Gastroesophageal sphincter (tissue), 4 donors: ENCODE measurements at regions not wholly inside any gene's neighbourhood (a gene's known extent, or its start where the extent isn't known, plus 50 kb on each side); places are given as distances from the start of the nearest gene placed in this dataset.

Source experiments
- ATAC-seq: fragments of 150-250 bp; one replicate; pipeline ENCODE4 v1.9.1; 2016; ENCODE audit warnings: mild to moderate bottlenecking, moderate library complexity
- H3K27ac ChIP-seq, 4 donors: fragments of 200-600 bp; sonication (generic) in 3 of 4; 1 replicate in 3 of 4; 2 replicates in 1 of 4; pipeline ENCODE4 v1.5.1; 2016 to 2019
- H3K27me3 ChIP-seq: fragments of 200-600 bp; sonication (generic); one replicate; pipeline ENCODE4 v1.5.1; 2019
- H3K36me3 ChIP-seq, 2 donors: fragments of 200-600 bp; sonication (generic); one replicate each; pipeline ENCODE4 v1.5.1; 2019; ENCODE audit warnings: control low read depth in 1 of 2
- H3K4me1 ChIP-seq, 3 donors: fragments of 200-600 bp; sonication (generic); 1 replicate in 2 of 3; 2 replicates in 1 of 3; pipeline ENCODE4 v1.5.1; 2016 to 2019; ENCODE audit warnings: control low read depth in 2 of 3
- H3K4me3 ChIP-seq, 2 donors: fragments of 200-600 bp; sonication (generic); one replicate each; pipeline ENCODE4 v1.5.1; 2019; ENCODE audit warnings: mild to moderate bottlenecking in 1 of 2, moderate library complexity in 1 of 2
- H3K9me3 ChIP-seq, 3 donors: fragments of 200-600 bp; sonication (generic); one replicate each; pipeline ENCODE4 v1.5.1; 2017 to 2019; ENCODE audit warnings: control low read depth in 2 of 3
- CTCF ChIP-seq, 4 experiments: fragments of 200-600 bp in 2 of 4; fragments of 450-650 bp in 2 of 4; sonication (generic) in 1 of 4; IDR thresholded peaks; one replicate each; pipeline ENCODE4 v1.5.1; 2017 to 2019; ENCODE audit warnings: antibody characterized with exemption in 4 of 4, mild to moderate bottlenecking in 2 of 4, moderate library complexity in 2 of 4
- EP300 ChIP-seq: sonication (generic); formaldehyde crosslinking; IDR thresholded peaks from one replicate; pipeline ENCODE4 v1.6.1; 2017; ENCODE audit warnings: antibody characterized with exemption, mild to moderate bottlenecking
- POLR2A ChIP-seq, 2 donors: fragments of 450-650 bp; IDR thresholded peaks; one replicate each; pipeline ENCODE4 v1.6.1; 2017; ENCODE audit warnings: antibody characterized with exemption in 2 of 2, mild to moderate bottlenecking in 2 of 2, moderate library complexity in 1 of 2
- POLR2AphosphoS5 ChIP-seq: sonication (generic); formaldehyde crosslinking; IDR thresholded peaks from one replicate; pipeline ENCODE4 v1.6.1; 2017; ENCODE audit warnings: antibody characterized with exemption
- WGBS, 2 donors: methylation state at CpG; one replicate each; pipeline ENCODE4 v1.1.5; 2018; ENCODE audit warnings: low coverage in 1 of 2; 5-methylcytosine and 5-hydroxymethylcytosine counted together

GRCh38 chr17:62913991-62914570 lies 52.0 kb upstream of the TANC2 start:
- Histone ChIP-seq H3K9me3 (peaks cover 0 to 7% (median 0%) of the 10 kb centered on the region in 3 donors), H3K27ac (no peak overlapping the region), H3K4me3 (no peak overlapping the region), H3K4me1 (no peaks in the 10 kb centered on the region), H3K36me3 (no peaks in the 10 kb centered on the region), H3K27me3 (no peaks in the 10 kb centered on the region)
- 93 to 100% methylated on average over 1 to 3 of the region's 3 CpGs for WGBS, 2 donors
- no peak for ATAC-seq
- no peak for TF ChIP-seq EP300
- no peak for TF ChIP-seq POLR2A (IDR thresholded peaks at IDR 0.05)
- TF ChIP-seq POLR2AphosphoS5, result no peak
- TF ChIP-seq CTCF (IDR thresholded peaks at IDR 0.05), result no peak

- H3K9me3 ChIP-seq, result peaks cover 0 to 7% (median 0%) of the 10 kb centered on the region in 3 donors
- H3K4me1 ChIP-seq, result no peaks in the 10 kb centered on the region
- TF ChIP-seq CTCF (IDR thresholded peaks at IDR 0.05), result no peak
- TF ChIP-seq EP300, result no peak
- TF ChIP-seq POLR2A (IDR thresholded peaks at IDR 0.05), result no peak
- no peak overlapping the region for H3K27ac ChIP-seq
- no peaks in the 10 kb centered on the region for H3K27me3 ChIP-seq
- 82 to 93% methylated on average over 4 of the region's 4 CpGs for WGBS, 2 donors
- no peak for ATAC-seq
- no peak overlapping the region for H3K4me3 ChIP-seq
- H3K36me3 ChIP-seq, result no peaks in the 10 kb centered on the region
Observed at GRCh38 chr17:62912363-62912762, 53.7 kb upstream of the TANC2 start.

- H3K4me3 ChIP-seq, result no peak overlapping the region
- no peak for ATAC-seq
- no peaks in the 10 kb centered on the region for H3K4me1 ChIP-seq
- 59 to 63% methylated on average over 2 to 3 of the region's 3 CpGs for WGBS, 2 donors
- peaks cover 0 to 7% (median 0%) of the 10 kb centered on the region in 3 donors for H3K9me3 ChIP-seq
- H3K27me3 ChIP-seq, result no peaks in the 10 kb centered on the region
- no peak overlapping the region for H3K27ac ChIP-seq
- H3K36me3 ChIP-seq, result no peaks in the 10 kb centered on the region
- TF ChIP-seq EP300, result no peak
- TF ChIP-seq POLR2A (IDR thresholded peaks at IDR 0.05), result no peak
- TF ChIP-seq CTCF (IDR thresholded peaks at IDR 0.05), result no peak
- TF ChIP-seq POLR2AphosphoS5, result no peak
Observed at GRCh38 chr17:62911114-62911513, 54.9 kb upstream of the TANC2 start.

- Histone ChIP-seq H3K36me3 (no peaks in the 10 kb centered on the region), H3K4me1 (no peaks in the 10 kb centered on the region), H3K27ac (no peak overlapping the region), H3K4me3 (no peak overlapping the region), H3K9me3 (peaks cover 0 to 7% (median 0%) of the 10 kb centered on the region in 3 donors), H3K27me3 (no peaks in the 10 kb centered on the region)
- TF ChIP-seq POLR2AphosphoS5 (no peak), EP300 (no peak), CTCF (IDR thresholded peaks at IDR 0.05) (no peak), POLR2A (IDR thresholded peaks at IDR 0.05) (no peak)
- no peak for ATAC-seq
- WGBS, 2 donors, result 66 to 74% methylated on average over 3 to 4 of the region's 4 CpGs
Observed at GRCh38 chr17:62910277-62910676, 55.8 kb upstream of the TANC2 start.

- Histone ChIP-seq H3K27ac (no peak overlapping the region), H3K4me3 (no peak overlapping the region), H3K27me3 (no peaks in the 10 kb centered on the region), H3K9me3 (peaks cover 0 to 7% (median 0%) of the 10 kb centered on the region in 3 donors), H3K4me1 (no peaks in the 10 kb centered on the region), H3K36me3 (no peaks in the 10 kb centered on the region)
- no peak for ATAC-seq
- 69 to 89% methylated on average over 2 to 4 of the region's 4 CpGs for WGBS, 2 donors
- TF ChIP-seq POLR2A (IDR thresholded peaks at IDR 0.05), result no peak
- no peak for TF ChIP-seq CTCF (IDR thresholded peaks at IDR 0.05)
- no peak for TF ChIP-seq EP300
- no peak for TF ChIP-seq POLR2AphosphoS5
Observed at GRCh38 chr17:62907961-62908360, 58.1 kb upstream of the TANC2 start.
